ENCODE measurements at regions not wholly inside any gene's neighbourhood (a gene's known extent, or its start where the extent isn't known, plus 50 kb on each side); places are given as distances from the start of the nearest gene placed in this dataset.

GRCh38 chr4:157509341-157509740 lies 288.8 kb downstream of the GRIA2 start:
- ChIA-PET POLR2A (no interaction called here), CTCF (no interaction called here)
- no peak for TF ChIP-seq BHLHE40 (IDR thresholded peaks at IDR 0.05; ENCODE audit: borderline replicate concordance)
- no peak for DNase-seq (ENCODE audit: extremely low spot score)

- no peak for DNase-seq (ENCODE audit: extremely low spot score)
- no peak for TF ChIP-seq SUZ12 (IDR thresholded peaks at IDR 0.05)
- TF ChIP-seq TARDBP (IDR thresholded peaks at IDR 0.05): no peak
- no peak for TF ChIP-seq ARNT (IDR thresholded peaks at IDR 0.05)
- no peak for TF ChIP-seq FOXM1 (IDR thresholded peaks at IDR 0.05; ENCODE audit: borderline replicate concordance)
- no peak for TF ChIP-seq SP1 (IDR thresholded peaks at IDR 0.05)
- no peak for TF ChIP-seq NFRKB (IDR thresholded peaks at IDR 0.05)
- TF ChIP-seq ZNF384 (IDR thresholded peaks at IDR 0.05): no peak
- TF ChIP-seq PKNOX1 (IDR thresholded peaks at IDR 0.05): no peak
- TF ChIP-seq FOXK2 (IDR thresholded peaks at IDR 0.05): no peak
- no peak for TF ChIP-seq FOXA1 (IDR thresholded peaks at IDR 0.05)
- no peak for TF ChIP-seq BHLHE40 (IDR thresholded peaks at IDR 0.05; ENCODE audit: borderline replicate concordance)
- TF ChIP-seq L3MBTL2 (conservative IDR thresholded peaks at IDR 0.05): no peak
- TF ChIP-seq LEF1 (IDR thresholded peaks at IDR 0.05; ENCODE audit: borderline replicate concordance): no peak
- no peak for TF ChIP-seq HDGF (IDR thresholded peaks at IDR 0.05; ENCODE audit: borderline replicate concordance)
- no peak for TF ChIP-seq ELF4 (IDR thresholded peaks at IDR 0.05)
- no peak for TF ChIP-seq CTBP1 (IDR thresholded peaks at IDR 0.05; ENCODE audit: borderline replicate concordance)
- ChIA-PET CTCF (no interaction called here), POLR2A (no interaction called here)
Measured at GRCh38 chr4:157502656-157503055, 282.1 kb downstream of the GRIA2 start.

GRCh38 chr4:157459785-157460184 lies 239.3 kb downstream of the GRIA2 start:
- ChIA-PET CTCF (no interaction called here), POLR2A (no interaction called here)
- no peak for DNase-seq (ENCODE audit: extremely low spot score)
- TF ChIP-seq ZNF384 (IDR thresholded peaks at IDR 0.05) (no peak), FOXM1 (IDR thresholded peaks at IDR 0.05; ENCODE audit: borderline replicate concordance) (no peak), NFRKB (IDR thresholded peaks at IDR 0.05) (no peak), LEF1 (IDR thresholded peaks at IDR 0.05; ENCODE audit: borderline replicate concordance) (no peak), FOXA1 (IDR thresholded peaks at IDR 0.05) (no peak), L3MBTL2 (conservative IDR thresholded peaks at IDR 0.05) (no peak), CTBP1 (IDR thresholded peaks at IDR 0.05; ENCODE audit: borderline replicate concordance) (no peak), SP1 (IDR thresholded peaks at IDR 0.05) (no peak)

GRCh38 chr4:157447195-157447594 lies 226.7 kb downstream of the GRIA2 start:
- no peak for DNase-seq (ENCODE audit: extremely low spot score)
- no peak for TF ChIP-seq SUZ12 (IDR thresholded peaks at IDR 0.05)
- TF ChIP-seq ZNF384 (IDR thresholded peaks at IDR 0.05): no peak
- TF ChIP-seq PKNOX1 (IDR thresholded peaks at IDR 0.05): no peak
- no peak for TF ChIP-seq FOXM1 (IDR thresholded peaks at IDR 0.05; ENCODE audit: borderline replicate concordance)
- TF ChIP-seq ARNT (IDR thresholded peaks at IDR 0.05): no peak
- no peak for TF ChIP-seq ELF4 (IDR thresholded peaks at IDR 0.05)
- TF ChIP-seq LEF1 (IDR thresholded peaks at IDR 0.05; ENCODE audit: borderline replicate concordance): no peak
- TF ChIP-seq L3MBTL2 (conservative IDR thresholded peaks at IDR 0.05): no peak
- no peak for TF ChIP-seq FOXK2 (IDR thresholded peaks at IDR 0.05)
- no peak for TF ChIP-seq TARDBP (IDR thresholded peaks at IDR 0.05)
- no peak for TF ChIP-seq BHLHE40 (IDR thresholded peaks at IDR 0.05; ENCODE audit: borderline replicate concordance)
- no peak for TF ChIP-seq CTBP1 (IDR thresholded peaks at IDR 0.05; ENCODE audit: borderline replicate concordance)
- no peak for TF ChIP-seq SP1 (IDR thresholded peaks at IDR 0.05)
- TF ChIP-seq FOXA1 (IDR thresholded peaks at IDR 0.05): no peak
- CTCF ChIA-PET: no interaction called here
- POLR2A ChIA-PET: no interaction called here

- no peak for DNase-seq (ENCODE audit: extremely low spot score)
Measured at GRCh38 chr4:157444014-157444413, 223.5 kb downstream of the GRIA2 start.

GRCh38 chr4:157443537-157443936 lies 223.0 kb downstream of the GRIA2 start:
- no peak for DNase-seq (ENCODE audit: extremely low spot score)
- TF ChIP-seq FOXA1 (IDR thresholded peaks at IDR 0.05) (no peak), L3MBTL2 (conservative IDR thresholded peaks at IDR 0.05) (no peak), ZNF384 (IDR thresholded peaks at IDR 0.05) (no peak), ELF4 (IDR thresholded peaks at IDR 0.05) (no peak), FOXK2 (IDR thresholded peaks at IDR 0.05) (no peak), FOXM1 (IDR thresholded peaks at IDR 0.05; ENCODE audit: borderline replicate concordance) (no peak), SUZ12 (IDR thresholded peaks at IDR 0.05) (no peak), TARDBP (IDR thresholded peaks at IDR 0.05) (no peak), BHLHE40 (IDR thresholded peaks at IDR 0.05; ENCODE audit: borderline replicate concordance) (no peak), HDGF (IDR thresholded peaks at IDR 0.05; ENCODE audit: borderline replicate concordance) (no peak)
- ChIA-PET CTCF (no interaction called here), POLR2A (no interaction called here)

More at GRCh38 chr4:157444014-157444413, 223.5 kb downstream of the GRIA2 start:
- ChIA-PET POLR2A (no interaction called here), CTCF (no interaction called here)
- TF ChIP-seq BHLHE40 (IDR thresholded peaks at IDR 0.05; ENCODE audit: borderline replicate concordance) (no peak), LEF1 (IDR thresholded peaks at IDR 0.05; ENCODE audit: borderline replicate concordance) (no peak), HDGF (IDR thresholded peaks at IDR 0.05; ENCODE audit: borderline replicate concordance) (no peak), CTBP1 (IDR thresholded peaks at IDR 0.05; ENCODE audit: borderline replicate concordance) (no peak), FOXA1 (IDR thresholded peaks at IDR 0.05) (no peak), ELF4 (IDR thresholded peaks at IDR 0.05) (no peak)

GRCh38 chr4:157425897-157426296 lies 205.4 kb downstream of the GRIA2 start:
- no peak for DNase-seq (ENCODE audit: extremely low spot score)
- POLR2A ChIA-PET: no interaction called here
- CTCF ChIA-PET: no interaction called here
- TF ChIP-seq TARDBP (IDR thresholded peaks at IDR 0.05) (no peak), ELF4 (IDR thresholded peaks at IDR 0.05) (no peak), BHLHE40 (IDR thresholded peaks at IDR 0.05; ENCODE audit: borderline replicate concordance) (no peak), SUZ12 (IDR thresholded peaks at IDR 0.05) (no peak), FOXK2 (IDR thresholded peaks at IDR 0.05) (no peak), NFRKB (IDR thresholded peaks at IDR 0.05) (no peak), ARNT (IDR thresholded peaks at IDR 0.05) (no peak), FOXM1 (IDR thresholded peaks at IDR 0.05; ENCODE audit: borderline replicate concordance) (no peak), LEF1 (IDR thresholded peaks at IDR 0.05; ENCODE audit: borderline replicate concordance) (no peak), FOXA1 (IDR thresholded peaks at IDR 0.05) (no peak)
